CD4-positive, alpha-beta T cell treated with Interleukin-6 at 100 ng/mL for 8 hours (primary cell): ENCODE measurements at regions not wholly inside any gene's neighbourhood (a gene's known extent, or its start where the extent isn't known, plus 50 kb on each side); places are given as distances from the start of the nearest gene placed in this dataset.

ENCODE experiments used
- DNase-seq: peaks from one replicate; pipeline ENCODE4 v3.0.0-alpha.2; 2020; ENCODE audit warnings: mixed read lengths, low spot score

- DNase-seq: no peak
These were observed 101.8 kb downstream of the SAMD9 start for GRCh38 chr7:93015779-93016481.

- no peak for DNase-seq
These were observed 102.5 kb downstream of the SAMD9 start for GRCh38 chr7:93015101-93015778.

- no peak for DNase-seq
These were observed 103.4 kb downstream of the SAMD9 start for GRCh38 chr7:93014410-93014809.

DNA sequence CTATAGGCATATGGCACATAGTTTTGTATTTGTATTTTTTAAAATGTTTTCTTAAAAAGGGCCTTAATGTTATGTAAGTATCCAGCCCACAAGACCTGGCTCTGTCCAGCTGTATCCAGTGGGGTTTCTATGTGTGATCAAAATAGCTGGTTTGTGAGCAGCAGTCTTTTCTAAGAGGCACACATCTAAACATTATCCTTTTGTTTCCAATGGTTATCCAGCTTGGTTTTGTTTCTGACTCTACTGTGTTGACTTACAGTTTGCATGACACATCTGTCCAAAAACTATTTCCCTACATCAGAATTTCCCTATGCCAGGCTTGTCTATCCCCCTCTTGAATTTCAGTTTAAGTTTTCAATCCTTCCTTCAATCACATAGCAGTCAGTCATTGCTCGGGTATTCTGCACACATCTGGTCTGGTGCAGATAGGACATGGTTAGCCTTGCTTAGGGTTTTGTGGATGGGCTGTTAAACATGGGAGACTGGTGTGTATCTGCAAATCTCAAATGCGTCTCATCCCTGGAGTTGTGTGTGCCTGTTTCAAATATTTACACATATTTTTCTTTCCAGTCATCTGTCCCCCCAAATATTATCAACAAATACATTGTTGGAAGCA lies 104.2 kb downstream of the SAMD9 start:
- DNase-seq: no peak

GRCh38 chr7:93011351-93012294 lies 106.2 kb downstream of the SAMD9 start:
- no peak for DNase-seq

GRCh38 chr7:93008833-93009232 lies 108.9 kb downstream of the SAMD9 start:
- no peak for DNase-seq

DNA sequence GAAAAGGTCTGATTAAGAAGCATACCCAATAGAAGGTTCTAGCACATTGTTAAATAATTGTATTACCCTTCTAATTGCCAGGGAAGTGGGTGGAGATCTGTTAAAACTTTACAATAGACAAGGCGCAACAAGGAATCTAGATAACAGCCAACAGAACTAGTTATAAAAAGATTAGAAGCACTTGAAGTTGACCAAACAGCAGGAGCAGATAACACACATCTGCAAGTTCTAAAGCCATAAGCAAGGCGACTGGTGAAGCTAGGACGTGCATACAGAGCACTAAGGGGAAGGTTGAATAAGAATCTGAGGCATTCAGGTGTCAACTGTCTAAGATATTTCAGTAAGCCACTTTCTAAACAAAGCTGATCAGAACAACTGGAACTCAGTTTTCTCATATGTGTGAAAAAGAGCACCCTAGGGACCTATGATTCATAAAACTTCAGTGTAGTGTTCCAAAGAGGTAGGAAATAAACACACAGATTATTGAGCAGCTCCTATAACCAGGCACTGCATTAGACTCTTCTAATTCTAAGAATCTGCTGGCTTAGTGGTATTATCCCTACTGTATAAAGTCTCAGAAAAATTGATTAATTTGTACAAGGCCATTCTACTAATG lies 111.2 kb downstream of the SAMD9 start:
- DNase-seq: no peak

DNA sequence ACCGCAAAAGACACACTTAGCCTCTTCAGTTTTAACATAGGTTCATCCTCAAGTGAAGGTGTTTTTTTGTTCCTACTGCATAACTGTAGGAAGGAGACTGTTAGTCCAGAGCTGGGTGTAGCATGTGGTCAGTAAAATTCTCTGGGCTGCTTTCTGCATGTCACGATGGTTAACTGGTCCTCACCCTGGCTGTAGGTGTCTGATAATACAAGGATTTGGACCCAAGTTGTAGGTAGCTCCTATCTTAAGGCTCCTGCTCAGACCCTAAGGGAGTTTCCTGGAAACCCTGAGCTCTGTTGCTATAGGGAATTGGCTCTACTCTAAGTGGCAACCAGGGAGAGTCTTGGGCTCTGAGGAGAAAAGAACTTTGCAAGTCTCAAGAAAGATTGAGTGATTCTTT lies 112.9 kb downstream of the SAMD9 start:
- no peak for DNase-seq

DNA sequence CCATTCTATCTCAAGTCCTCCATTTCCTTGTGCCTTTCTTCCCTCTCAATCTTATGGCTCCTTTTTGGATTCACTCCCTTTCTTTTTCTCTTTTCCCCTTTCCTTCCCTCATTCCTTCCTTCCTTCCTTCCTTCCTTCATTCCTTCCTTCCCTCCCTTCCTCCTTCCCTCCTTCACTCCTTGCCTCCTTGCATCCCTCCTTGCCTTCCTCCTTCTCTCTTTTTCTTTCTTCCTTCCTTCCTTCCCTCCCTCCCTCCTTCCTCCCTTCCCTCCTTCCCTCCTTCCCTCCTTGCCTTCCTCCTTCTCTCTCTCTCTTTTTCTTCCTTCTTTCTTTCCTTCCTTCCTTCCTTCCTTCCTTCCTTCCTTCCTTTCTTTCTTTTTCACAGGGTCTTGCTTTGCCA lies 120.1 kb downstream of the SAMD9 start:
- DNase-seq: no peak

GRCh38 chr7:92997152-92997551 lies 120.6 kb downstream of the SAMD9 start:
- no peak for DNase-seq

GRCh38 chr7:92994901-92995300 lies 122.9 kb downstream of the SAMD9 start:
- no peak for DNase-seq

GRCh38 chr7:92992932-92993331 lies 124.8 kb downstream of the SAMD9 start:
- no peak for DNase-seq

GRCh38 chr7:92992483-92992882 lies 125.3 kb downstream of the SAMD9 start:
- no peak for DNase-seq

DNA sequence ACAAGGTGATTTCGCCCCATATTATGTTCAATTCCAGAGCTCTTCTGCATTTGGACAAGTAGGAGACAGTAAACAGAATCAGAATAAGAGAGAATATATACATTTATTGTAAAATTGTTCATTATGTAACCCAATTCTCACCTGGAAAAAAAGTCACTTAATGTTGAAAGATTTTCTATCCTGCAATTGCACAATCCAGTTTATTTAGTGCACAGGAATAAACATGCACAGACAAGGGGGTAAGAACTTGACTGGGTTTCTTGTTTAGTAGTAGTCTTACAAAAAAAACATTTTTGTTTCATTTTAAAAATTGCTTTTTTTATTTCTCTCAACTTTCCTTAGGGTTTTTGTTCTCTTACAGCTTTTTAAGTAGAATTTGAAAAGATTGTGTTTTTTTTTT lies 126.6 kb downstream of the SAMD9 start:
- DNase-seq: no peak

GRCh38 chr7:92988941-92989545 lies 128.7 kb downstream of the SAMD9 start:
- no peak for DNase-seq

DNA sequence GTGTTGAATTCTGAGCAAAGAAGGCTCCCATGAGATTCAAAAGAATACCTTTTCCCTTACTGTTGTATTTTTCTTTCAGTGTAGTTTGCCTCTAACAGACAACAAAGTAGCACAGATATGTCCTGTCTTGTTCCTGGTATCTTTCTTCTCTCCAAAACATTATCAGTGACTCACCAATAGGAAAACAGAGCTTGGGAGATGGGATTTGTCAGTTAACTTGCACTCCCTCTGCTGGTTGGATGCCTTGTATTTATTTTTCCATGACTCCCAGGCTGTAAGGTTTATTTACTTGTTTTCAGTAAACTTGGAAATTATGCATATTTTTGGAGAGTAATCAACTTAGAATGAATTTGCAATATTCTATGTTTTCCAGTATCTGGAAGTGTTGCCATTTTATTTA lies 129.7 kb downstream of the SAMD9 start:
- no peak for DNase-seq

DNA sequence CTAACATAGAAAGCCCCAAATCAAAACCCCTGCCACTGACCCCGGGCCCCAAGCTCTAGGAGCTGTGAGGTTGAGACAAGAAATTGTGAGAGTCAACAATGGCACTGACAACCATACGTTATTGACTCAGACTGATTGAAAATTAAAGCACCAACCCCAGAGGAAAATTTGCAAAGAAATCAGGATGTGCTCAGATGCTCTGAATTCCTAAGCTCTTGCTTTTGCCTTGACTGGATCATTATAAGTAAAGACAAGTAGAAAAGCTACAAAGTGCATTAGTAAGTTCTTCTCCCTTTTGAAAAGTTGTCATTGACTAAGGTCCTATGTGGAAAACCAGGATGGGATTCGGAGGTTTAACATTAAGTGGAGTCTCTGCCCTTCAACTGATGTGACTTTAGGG lies 130.2 kb downstream of the SAMD9 start:
- DNase-seq: no peak

- DNase-seq: no peak
These were observed 130.7 kb downstream of the SAMD9 start for GRCh38 chr7:92987095-92987494.

DNA sequence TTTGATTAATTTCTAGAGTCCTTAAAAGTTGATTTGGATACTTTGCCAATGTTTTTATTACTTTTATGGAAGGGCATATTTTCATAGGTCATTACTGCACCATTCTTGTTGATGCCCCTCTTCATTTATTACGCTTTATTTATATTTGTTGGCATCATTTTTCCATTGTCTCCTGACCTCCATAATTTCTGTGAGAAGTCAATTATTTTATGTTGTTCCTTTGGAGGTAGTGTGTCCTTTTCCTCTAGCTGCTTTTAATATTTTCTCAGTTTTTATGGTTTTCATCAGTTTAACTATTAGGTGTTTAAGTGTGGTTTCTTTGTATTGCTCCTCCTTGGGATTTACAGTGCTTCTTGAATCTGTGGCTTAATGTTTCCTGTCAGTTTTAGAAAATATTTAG lies 134.9 kb downstream of the SAMD9 start:
- DNase-seq: no peak

- DNase-seq: no peak
These were observed 140.6 kb upstream of the CDK6 start for GRCh38 chr7:92976931-92977330.

- DNase-seq: no peak
These were observed 137.6 kb upstream of the CDK6 start for GRCh38 chr7:92973974-92974373.
